ENCODE measurements at regions not wholly inside any gene's neighbourhood (a gene's known extent, or its start where the extent isn't known, plus 50 kb on each side); places are given as distances from the start of the nearest gene placed in this dataset.

DNA sequence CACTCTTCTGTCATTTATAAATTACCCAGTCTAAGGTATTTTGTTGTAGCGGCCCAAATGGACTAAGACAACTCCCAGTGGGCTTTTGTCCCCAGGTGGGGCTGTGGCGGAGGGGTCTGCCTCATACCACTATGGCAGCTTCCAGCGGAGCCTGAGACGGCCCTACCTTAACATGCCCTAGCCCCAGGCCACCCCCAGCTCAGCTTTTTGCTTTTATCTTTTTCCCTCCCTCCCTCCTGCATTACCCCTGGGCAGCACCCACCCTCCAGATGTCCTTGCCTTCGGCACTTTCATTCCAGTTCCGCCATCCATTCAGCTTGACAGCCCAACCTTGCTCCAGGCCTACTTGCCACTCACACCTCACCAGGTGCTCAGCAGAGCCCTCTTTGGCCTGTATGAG, 307.3 kb downstream of the PTPRU start:
- no peak for DNase-seq (ENCODE audit: low read depth, low spot score)

DNA sequence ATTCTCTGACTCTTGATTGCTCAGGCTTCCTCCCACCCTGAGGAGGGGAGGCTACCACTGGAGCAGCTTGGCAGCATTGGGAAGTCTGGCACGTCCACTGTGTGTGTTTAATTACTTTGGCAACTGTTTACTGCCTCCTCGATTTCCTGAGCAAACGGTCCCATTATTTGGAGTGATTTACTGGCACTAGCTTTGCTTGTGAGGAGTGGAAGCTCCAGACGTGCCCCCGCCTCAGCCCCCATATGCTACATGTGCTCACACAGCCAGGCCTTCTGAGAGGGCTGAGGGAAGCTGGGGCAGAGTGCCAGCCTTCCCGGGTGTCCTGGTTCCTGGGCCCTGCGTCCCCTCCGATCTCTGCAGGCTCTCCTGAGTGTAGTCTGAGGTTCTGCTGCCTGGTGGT, 306.2 kb downstream of the PTPRU start:
- DNase-seq (ENCODE audit: low read depth, low spot score) = no peak

DNA sequence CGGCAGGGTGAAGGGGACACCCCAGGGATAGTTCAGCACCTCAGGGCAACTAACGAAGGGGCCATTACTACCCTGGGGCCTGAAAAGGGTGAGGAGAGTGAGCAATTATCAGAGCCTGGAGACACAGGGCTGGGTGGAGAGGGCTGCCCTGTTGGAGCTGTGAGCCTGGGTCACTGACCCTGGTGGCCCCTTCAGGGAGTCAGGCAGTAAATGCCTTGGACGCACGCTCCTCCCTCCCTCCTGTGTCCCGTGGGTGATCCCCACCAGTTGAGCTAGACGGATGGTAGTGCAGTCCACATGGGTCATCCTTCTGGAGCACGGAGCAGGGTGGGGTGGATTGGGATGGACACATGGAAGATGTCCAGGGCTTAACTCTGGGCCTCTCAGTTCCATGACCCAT, 305.3 kb downstream of the PTPRU start:
- DNase-seq (ENCODE audit: low read depth, low spot score) = no peak

DNA sequence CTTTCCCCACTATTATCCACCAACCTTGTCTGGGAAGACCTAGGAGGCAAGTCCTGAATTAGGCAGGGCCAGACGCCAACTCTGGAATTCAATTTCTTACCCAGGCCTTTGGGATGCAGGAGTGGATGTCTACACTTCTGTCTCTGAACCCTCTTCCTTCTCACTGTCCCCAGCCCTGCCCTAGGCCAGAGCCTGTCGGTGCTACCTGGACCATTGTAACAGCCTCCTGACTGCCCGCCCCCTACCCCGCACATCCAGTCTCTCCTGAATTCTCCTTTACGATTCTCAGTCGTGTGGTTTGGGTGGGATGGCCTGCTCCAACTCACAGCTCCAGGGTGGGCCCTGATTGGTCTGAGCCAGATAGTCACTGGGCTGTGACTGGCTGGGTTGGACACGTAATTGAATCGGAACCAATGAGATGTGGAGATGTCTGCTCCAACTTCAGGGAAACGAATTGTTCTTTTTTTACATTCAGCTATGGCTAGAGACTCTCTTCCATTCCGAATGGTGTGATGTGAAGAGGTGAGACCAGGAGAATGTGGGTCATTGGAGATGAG, 304.6 kb downstream of the PTPRU start:
- no peak for DNase-seq (ENCODE audit: low read depth, low spot score)

DNA sequence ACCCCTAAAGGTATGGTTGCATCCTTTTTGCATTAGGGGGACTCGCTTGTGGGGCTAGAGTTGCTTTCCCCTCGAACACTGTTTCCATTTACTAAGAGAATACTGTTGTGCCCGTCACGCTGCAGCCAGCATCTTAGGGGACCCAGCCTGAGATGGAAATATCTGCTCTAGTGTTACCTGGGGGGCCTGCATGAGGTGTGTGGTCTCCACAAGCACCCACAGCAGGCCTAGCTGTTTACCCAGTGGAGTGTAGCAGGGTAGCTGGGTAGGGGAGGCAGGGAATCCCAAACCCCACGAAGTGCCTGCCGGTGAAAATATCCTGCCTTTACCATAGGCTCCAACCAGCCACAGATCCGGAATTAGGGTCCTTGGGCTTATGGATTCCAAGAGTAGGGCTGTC, 303.6 kb downstream of the PTPRU start:
- no peak for DNase-seq (ENCODE audit: low read depth, low spot score)

DNA sequence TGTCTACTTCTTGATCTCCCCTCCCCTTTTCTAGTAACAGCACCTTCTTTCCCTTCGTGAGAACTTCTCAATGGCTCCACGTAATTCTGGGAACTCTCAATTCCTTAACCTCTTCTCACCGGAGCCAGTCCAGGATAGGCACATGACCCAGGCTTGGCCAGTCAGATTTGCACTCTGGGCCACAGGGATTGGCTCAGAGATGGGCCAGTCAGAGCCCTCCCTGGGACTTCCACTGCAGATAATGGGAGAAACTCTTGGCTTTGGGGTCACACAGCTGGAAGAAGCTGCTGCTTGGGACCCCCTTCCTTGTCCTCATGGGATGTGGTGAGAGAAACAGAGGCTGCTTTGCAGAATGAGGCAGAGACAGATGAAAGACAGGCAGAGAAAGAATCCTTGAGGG, 302.3 kb downstream of the PTPRU start:
- no peak for DNase-seq (ENCODE audit: low read depth, low spot score)

DNA sequence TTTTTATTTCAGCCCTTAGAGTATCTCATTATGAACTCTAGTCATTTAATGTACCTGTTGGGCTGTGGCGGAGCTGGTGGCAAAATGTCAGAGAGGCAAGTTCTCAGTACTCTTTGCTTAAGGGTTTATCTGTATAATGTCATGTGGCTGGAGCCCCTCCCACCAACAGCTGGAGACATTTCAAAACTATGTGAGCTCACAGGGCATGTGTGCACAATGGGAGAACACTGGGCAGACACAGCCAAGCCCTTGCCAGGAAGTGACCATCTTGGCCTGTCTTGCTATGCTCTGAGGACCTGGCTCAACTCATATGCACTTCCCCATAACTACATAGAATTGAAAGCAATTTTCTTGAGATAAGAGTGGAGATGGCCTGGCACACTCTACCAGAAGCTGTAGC, 296.4 kb downstream of the PTPRU start:
- DNase-seq (ENCODE audit: low read depth, low spot score) = no peak

DNA sequence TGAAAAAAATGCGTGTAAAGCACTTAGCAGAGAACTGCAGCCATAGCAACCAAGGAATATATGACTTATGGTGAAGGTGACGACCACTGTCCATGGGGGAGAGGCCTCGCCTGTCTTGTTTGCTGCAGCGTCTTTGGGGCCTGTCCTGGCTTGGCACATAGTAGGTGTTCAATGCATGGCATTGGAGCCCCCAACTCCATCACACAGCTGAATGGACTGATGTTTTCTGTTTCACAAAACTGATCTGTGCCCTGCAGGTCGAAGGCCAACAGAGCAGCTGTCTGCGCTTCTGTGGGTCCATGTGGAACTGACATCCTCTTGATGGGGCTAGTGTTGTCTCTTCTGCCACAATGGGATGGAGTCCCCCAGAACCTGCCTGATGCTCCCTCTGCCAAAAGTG, 296.0 kb downstream of the PTPRU start:
- DNase-seq (ENCODE audit: low read depth, low spot score) = no peak

DNA sequence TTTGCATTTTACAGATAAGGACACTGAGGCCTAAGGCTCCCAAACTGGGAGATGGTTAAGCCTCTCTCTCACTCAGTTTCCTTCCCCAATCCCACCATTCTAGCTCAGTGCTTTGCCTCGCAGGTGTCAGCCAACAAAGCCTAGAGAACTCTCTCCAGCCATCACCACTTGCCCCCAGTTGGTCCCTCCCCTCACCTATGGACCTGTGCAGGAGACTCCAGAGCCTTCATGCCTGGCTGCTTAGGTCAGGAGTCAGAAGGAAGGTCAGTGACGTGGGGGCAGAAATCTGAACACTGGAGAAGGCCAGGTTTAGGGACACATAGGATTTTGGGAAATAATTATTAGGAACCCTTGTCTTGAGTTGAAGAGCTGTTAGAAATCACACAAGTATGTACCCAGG, 295.3 kb downstream of the PTPRU start:
- DNase-seq (ENCODE audit: low read depth, low spot score) = no peak

DNA sequence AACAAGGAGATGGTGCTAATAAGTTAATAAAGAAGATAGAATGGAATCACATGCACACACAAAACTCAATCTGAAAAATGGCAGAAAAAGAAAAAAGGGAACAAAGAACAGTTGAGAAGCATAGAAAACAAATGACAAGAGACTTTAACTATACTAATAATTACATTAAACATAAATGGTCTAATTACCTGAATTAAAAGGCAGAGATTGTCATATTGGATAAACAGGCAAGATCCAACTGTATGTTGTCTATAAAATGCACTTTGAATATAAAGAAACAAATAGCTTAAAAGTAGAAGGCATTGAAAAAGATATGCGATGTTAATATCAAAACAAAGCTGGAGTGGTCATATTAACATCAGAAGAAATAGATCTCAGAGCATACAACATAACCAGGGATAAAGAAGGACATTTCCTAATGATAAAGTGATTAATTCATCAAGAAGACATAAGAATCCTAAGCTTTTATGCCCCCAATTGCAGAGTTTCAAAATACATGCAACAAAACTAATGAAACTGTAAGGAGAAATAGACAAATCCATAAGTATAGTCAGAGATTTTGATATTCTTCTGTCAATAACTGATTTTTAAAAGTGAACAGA, 293.5 kb downstream of the PTPRU start:
- DNase-seq (ENCODE audit: low read depth, low spot score) = no peak

DNA sequence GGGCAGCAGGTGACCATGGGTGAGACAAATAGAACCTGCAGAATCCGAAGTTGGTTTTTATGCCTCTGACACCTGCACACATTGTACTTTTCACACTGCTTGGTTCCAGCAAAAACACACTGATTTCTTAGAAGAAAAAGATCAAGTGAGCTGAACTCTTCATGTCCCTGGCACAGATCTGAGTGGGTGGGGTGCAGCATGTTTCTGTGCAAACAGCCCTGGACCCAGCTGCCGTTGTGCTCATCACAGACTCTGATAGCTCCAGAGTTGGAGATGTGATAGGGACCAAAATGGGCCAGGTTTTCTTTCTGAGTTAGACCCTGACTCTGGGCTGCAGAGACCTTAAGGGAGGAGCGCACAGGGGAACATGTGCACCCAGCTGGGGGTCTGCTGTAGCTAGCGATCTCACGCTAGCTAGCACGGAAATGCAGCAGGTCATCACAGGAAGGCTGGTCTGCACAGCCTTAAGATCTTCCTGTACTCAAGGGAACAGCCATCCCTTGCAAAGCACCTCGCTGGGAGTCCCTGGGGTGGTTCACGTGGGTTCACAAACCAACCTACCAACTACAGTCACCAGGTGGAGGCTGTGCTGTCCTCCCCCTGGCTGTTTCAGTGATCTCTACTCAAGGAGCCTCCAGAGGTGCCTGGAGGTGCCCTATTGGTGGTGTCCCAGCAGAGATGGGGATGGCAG, 291.1 kb downstream of the PTPRU start:
- DNase-seq (ENCODE audit: low read depth, low spot score) = no peak

DNA sequence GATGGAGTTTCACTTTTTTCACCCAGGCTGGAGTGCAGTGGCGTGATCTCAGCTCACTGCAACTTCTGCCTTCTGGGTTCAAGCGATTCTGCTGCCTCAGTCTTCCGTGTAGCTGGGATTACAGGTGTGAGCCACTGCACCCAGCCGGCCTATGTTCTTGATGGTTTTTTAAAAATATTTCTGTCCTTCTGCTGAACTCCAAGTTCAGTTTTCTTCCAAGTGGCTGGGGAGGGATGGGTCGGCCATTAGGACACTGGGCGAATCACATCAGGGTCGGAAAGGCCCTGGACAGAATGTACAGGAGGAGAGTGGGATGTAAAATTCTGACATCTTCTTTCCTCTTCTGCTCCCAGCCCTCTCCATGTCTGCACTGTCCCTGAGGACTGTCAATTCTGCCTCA, 289.6 kb downstream of the PTPRU start:
- DNase-seq (ENCODE audit: low read depth, low spot score) = no peak

DNA sequence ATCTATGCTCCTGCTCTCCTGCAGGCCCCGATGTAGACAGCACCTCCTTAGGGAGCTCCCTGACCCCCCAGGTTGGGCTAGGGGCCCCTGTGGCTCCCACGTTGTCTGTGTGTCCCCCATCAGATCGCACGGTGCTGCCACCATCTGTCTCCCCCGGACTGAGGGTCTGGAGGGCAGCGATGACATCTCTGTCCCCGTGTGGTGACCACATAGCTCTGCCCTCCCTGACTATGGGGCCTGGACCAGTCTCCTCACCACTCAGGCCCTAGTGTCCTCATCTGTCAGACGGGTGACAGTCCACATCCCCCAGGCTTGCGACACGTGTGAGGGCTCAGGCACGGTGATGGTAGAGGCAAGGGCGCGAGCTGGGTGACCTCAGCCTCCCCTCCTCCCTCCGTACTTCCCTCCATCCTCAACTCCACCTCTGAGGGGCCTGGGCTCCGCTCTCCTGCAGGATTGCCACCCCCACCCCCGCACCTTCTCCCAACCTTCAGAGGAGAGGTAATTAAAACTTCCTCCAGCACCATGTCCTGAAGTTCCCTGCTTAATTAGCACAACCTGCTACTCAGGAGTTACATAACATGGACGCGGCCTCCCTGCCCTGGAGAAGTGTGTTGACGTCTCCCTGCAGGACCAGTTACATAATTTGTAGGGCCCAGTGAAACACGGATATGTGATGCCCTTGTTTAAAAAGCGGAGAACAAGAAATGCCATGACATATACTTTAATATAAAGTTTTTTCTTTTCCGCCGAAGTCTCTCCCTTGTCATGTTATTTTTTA, 288.2 kb downstream of the PTPRU start:
- no peak for DNase-seq (ENCODE audit: low read depth, low spot score)

DNA sequence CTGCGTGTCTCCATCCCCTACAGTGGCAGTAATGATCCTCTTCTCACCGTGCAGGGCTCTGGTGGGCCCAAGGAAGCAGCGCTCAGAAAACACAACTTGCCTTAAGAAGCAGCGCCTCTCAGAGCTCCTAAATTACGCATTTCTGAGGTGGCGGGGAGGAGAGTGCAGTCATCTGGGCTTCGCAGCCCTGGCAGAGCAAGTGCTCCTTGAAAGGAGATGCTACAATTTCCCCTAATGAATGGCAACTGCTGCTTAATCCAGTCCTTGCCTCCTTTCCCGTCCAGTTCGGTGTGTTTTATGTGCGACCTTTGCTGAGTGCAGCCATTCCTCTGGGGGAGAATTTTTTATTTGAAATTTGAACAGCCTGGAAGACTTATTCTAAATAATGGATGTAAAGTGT, 287.3 kb downstream of the PTPRU start:
- DNase-seq (ENCODE audit: low read depth, low spot score) = no peak

DNA sequence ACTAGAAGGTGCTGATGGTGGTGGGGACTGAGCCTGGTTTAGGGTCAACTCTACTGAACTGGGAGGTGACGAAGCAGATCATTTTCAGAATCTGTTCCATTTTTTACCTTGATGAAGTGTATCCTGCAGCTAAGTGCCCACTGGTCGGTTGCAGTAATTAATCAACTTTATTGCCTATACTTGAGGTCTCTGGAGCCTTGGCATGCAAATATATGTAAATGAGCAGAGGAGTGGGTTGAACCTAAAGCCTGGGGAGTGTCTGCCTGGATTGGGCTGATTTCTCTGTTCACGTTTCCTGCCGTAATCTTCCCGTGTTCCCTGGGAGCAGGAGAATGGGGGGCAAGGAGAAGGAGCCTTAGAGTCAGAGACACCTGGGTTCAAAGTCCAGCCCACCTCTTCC, 286.8 kb downstream of the PTPRU start:
- no peak for DNase-seq (ENCODE audit: low read depth, low spot score)

DNA sequence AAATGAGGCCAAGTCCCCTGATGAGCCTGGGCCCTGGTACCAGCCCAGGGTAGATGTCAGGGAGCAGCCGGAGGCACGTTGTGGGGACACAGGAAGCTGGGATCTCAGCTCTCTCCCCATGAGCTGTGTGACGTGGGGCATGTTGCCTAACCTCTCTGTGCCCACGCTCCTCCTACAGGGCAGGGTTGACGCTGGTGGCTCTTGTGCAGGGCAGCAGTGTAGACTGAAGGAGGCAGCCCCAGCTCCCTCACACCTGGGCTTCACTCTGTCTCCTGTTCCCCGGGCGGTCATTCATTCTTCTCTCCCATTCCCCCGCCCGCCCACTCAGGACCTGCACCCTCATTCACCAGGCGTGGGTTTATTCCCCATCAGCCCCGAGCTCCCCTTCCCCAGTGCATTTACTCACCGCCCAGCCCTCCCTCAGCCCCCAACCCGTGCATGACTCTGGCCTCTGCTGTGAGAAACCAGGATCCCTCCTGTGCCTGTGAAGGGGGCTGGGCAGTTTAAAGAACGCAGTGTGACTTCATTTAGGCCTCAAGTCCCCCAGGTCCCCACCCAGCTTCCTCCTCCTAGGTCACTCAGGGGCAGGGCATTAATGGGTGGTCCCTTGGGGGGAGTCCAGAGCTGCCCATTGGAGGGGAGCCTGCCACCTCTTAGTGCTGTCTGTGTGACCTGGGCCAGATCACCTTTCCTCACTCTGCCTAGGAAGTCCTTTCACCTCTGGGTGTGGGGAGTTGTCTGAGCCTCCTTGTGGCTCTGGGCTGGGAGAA, 285.7 kb downstream of the PTPRU start:
- no peak for DNase-seq (ENCODE audit: low read depth, low spot score)

DNA sequence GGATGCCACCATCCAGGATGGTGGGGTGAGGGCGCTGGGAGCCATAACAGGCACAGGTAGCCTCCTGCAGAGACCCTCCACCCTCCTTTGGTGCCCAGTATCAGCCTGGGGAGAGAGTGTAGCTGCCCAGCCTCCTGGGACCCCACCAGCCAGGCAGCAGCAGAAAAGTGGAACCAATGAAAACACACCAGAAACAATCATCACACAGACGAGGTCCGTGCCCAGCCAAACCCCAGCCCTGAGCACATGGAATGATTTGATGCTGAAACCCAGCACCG, 285.1 kb downstream of the PTPRU start:
- no peak for DNase-seq (ENCODE audit: low read depth, low spot score)

DNA sequence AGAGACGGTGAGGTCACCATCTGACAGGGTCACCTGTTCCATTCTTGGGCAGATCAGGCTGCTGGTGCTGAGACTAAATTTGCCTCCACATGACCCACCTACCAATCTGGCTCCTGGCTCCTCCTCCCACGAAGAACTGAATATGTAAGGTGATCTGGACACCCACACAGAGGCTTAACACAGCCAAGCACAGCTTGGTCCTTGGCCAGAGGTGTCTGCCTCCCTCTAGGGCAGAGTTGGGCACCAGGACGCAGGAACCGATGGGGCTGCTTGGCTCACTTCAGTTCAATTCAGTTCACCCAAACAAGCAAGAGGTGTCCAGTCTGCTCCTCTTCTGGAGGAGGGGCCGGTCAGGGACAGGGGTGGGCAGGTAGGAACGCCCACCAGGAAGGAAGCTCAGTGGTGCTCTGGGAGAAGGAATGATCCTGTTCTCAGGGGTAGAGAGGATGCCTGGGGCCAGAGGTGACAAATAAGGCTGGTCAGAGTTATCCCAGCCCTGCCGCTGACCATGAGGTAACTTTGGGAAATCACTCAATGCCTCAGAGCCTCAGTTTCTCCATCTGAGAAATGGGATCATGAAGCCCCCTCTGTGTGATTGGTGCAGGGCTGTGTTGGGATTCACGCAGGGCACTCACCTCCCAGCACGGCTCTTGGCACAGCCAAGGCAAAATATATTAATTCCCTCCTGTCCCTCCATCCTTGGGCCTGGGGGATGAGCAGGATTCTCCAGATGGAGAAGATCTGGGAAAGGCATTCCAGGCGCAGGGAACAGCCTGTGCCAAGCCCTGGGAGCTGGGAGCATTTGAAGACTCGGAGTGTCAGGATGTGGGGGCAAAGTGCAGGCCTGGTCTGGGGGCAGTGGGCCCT, 284.5 kb downstream of the PTPRU start:
- no peak for DNase-seq (ENCODE audit: low read depth, low spot score)

DNA sequence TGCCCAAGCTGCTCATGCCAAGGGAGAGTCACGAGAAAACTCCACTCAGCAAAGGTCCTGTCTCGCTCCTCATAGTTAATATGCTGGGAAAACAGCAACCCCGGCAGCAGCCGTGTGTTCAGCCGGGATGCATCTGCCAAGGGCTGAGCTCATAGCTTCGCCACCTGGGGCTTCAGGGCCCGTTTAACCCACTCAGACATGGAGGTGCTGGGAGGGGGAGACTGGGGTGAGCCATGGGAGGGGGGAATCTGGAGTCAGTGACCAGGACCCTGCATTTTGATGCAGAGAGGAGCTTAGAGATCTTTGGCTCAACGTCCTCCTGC, 283.4 kb downstream of the PTPRU start:
- no peak for DNase-seq (ENCODE audit: low read depth, low spot score)

DNA sequence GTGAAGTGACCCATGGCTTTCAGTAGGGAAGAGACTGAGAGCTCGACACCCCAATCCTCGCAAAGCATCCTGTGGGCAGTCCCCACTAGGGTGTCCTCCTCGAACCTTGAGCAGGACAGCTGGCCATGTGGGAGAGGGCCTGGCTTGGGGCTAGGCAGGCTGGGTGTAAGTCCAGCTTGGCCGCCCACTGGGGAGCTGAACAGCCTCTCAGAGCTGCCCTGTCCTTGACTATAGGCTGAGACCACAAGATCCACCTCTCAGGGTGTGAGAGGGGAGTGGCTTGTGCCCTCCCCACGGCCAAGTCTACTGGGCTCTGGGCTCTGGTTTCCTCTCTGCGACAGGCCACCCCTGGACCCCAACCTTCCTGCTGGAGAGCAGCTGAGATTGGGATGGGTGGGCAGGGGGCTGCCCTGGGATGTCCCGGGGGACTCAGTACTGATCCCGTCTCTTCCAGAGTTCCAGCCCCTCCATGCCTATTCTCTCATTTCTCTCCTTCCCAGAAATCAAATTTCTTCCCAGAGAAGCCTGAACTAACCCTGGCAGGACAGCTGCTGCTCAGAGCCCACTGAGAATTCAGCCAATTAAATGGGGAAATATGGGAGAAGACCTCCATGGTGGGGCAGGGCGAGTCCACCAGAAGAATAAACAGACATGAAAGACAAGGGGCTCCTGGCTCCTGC, 282.9 kb downstream of the PTPRU start:
- DNase-seq (ENCODE audit: low read depth, low spot score) = no peak

Measured in activated CD4-positive, CD25-positive, alpha-beta regulatory T cell treated with anti-CD3 and anti-CD28 coated beads, Interleukin-2, amount 50 U/mL, for 16 hours (primary cell).